Aorta (tissue), 5 donors: ENCODE measurements at regions not wholly inside any gene's neighbourhood (a gene's known extent, or its start where the extent isn't known, plus 50 kb on each side); places are given as distances from the start of the nearest gene placed in this dataset.

Experiments used
- ATAC-seq: fragments of 200-7000 bp; cut with Tn5 transposase; one replicate; pipeline ENCODE4 v1.9.1; 2022; ENCODE audit warnings: moderate library complexity; ENCODE audit not compliant: low FRiP score
- DNase-seq, 2 donors: peaks; one replicate each; pipeline ENCODE4 v3.0.0-alpha.2; 2020
- H3K27ac ChIP-seq, 2 donors: one replicate each; pipeline ENCODE4 v1.5.1; 2013; ENCODE audit warnings: low read length in 2 of 2, mild to moderate bottlenecking in 2 of 2, moderate library complexity in 2 of 2, control low read depth in 1 of 2, inconsistent platforms in 1 of 2, low read depth in 1 of 2
- H3K27me3 ChIP-seq, 2 donors: one replicate each; pipeline ENCODE4 v1.6.1; 2013; ENCODE audit warnings: control low read depth in 1 of 2, low read length in 1 of 2, mild to moderate bottlenecking in 1 of 2, moderate library complexity in 1 of 2; ENCODE audit not compliant: insufficient read depth in 2 of 2, control insufficient read depth in 1 of 2
- H3K36me3 ChIP-seq, 2 donors: one replicate each; pipeline ENCODE4 v1.6.1; 2013; ENCODE audit warnings: control low read depth in 1 of 2, low read length in 1 of 2, mild to moderate bottlenecking in 1 of 2; ENCODE audit not compliant: insufficient read depth in 2 of 2, control insufficient read depth in 1 of 2
- H3K4me1 ChIP-seq, 2 donors: one replicate each; pipeline ENCODE4 v1.6.1; 2013; ENCODE audit warnings: low read length in 2 of 2, control low read depth in 1 of 2, mild to moderate bottlenecking in 1 of 2, moderate library complexity in 1 of 2; ENCODE audit not compliant: insufficient read depth in 2 of 2, control insufficient read depth in 1 of 2
- H3K4me3 ChIP-seq, 2 donors: one replicate each; pipeline ENCODE4 v1.5.1; 2013; ENCODE audit warnings: low read length in 2 of 2, control low read depth in 1 of 2, mild to moderate bottlenecking in 1 of 2
- H3K9me3 ChIP-seq: one replicate; pipeline ENCODE4 v1.6.1; 2013; ENCODE audit warnings: mild to moderate bottlenecking, low read length; ENCODE audit not compliant: control insufficient read depth
- WGBS, 2 donors: extraction: QIAGEN DNeasy Blood & Tissue Kit; methylation state at CpG; one replicate each; pipeline ENCODE4 v1.1.7; 2013; 5-methylcytosine and 5-hydroxymethylcytosine counted together
- intact Hi-C, 2 donors: fragments of 100-400 bp; cut with DNase I; formaldehyde crosslinking; loops; one replicate each; pipeline versions ENCODE4 v1.14.2 to v1.15.0; 2022
- donor health status: healthy with polysubstance abuse.
- donor health status: Bipolar disorder and iron deficiency.
- donor health status: DM: no; HTN: no; CAD: no.
- donor health status: DM: no; HTN: no; CAD: no.
- donor health status: DM: yes; HTN: yes; CAD: no.

DNA sequence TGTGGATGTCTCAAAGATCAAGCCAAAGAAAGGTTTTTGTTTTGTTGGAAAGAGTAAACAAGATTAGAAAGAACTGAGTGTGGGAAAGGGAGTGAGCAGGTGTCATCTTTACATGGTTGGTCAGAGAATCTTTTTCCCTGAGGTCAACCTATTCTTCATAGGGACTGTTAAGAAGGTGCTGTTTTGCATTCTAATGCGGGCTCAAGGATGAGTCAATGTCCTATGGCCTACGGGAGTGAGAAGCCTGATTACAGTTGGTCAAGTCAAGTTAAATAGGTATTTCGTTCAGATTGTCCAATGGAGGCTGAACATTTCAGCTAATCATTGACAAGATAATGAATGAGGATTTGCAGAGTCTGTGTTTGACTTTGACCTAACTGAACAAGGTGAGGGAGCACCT, 491.2 kb upstream of the PDZRN3 start:
- DNase-seq (no peak), ATAC-seq (no peak)
- H3K4me3 ChIP-seq = no peak overlapping the region
- no peaks in the 10 kb centered on the region for H3K4me1 ChIP-seq
- WGBS, 2 donors = 87 to 91% methylated on average over 3 of the region's 3 CpGs
- H3K27me3 ChIP-seq = no peaks in the 10 kb centered on the region
- H3K9me3 ChIP-seq = no peaks in the 10 kb centered on the region
- intact Hi-C loops = no loop called here
- no peak overlapping the region for H3K27ac ChIP-seq
- no peaks in the 10 kb centered on the region for H3K36me3 ChIP-seq

DNA sequence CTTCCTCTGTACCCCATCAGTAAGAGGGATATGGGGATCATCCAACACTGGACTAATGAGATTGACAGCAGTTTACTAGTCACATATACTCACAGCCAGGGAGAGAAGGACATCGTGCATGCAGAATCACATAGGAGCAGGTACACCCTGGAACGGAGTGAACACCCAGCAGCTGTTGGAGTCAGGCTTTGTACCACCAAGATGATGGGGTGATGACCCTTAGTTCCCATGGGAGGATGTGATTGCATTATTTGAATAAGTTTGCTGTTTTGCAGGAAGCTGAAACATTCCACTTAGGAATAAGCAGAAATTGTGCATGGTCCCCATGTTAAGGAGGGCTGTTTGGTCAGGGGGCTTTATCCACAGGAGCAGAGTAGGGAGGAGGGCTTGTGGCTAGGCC, 482.7 kb upstream of the PDZRN3 start:
- no peak overlapping the region for H3K4me3 ChIP-seq

GRCh38 chr3:74106925-74107324, 482.2 kb upstream of the PDZRN3 start:
- Histone ChIP-seq H3K36me3 (no peaks in the 10 kb centered on the region), H3K9me3 (peaks cover 2% of the 10 kb centered on the region), H3K4me3 (no peak overlapping the region), H3K27ac (no peak overlapping the region), H3K27me3 (peaks cover 0 to 3% of the 10 kb centered on the region in 2 donors), H3K4me1 (no peaks in the 10 kb centered on the region)
- ATAC-seq (no peak), DNase-seq (no peak)
- 6 to 8% methylated on average over 2 of the region's 2 CpGs for WGBS, 2 donors
- intact Hi-C loops = no loop called here

More for the DNA sequence above, 482.7 kb upstream of the PDZRN3 start:
- Histone ChIP-seq H3K36me3 (no peaks in the 10 kb centered on the region), H3K27me3 (peaks cover 0 to 3% of the 10 kb centered on the region in 2 donors), H3K4me1 (no peaks in the 10 kb centered on the region), H3K27ac (no peak overlapping the region), H3K9me3 (peaks cover 2% of the 10 kb centered on the region)
- 70 to 80% methylated on average over 2 of the region's 2 CpGs for WGBS, 2 donors
- intact Hi-C loops = no loop called here
- ATAC-seq (no peak), DNase-seq (no peak)

DNA sequence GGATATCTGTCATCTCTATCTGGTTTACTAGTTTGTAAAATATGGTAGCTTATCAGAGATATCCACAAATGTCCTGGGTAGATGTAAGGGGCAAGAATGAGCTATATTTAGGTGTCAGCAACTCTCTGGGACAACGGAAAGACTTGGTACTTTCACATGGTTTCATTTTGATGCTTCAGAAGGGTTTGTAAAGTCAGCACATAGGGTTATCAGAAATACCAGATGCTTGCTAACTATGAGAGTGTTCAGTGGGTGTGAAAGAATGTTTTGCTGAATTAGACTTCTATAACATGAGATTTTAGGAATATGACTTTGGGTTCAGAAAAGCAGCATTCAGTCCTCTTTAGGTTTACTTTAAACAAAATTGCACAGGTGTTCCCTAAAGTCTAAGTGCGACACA, 466.5 kb upstream of the PDZRN3 start:
- no peak for ATAC-seq
- intact Hi-C loops = no loop called here

GRCh38 chr3:74089814-74090213, 465.1 kb upstream of the PDZRN3 start:
- WGBS, 2 donors = 38 to 50% methylated on average over 1 of the region's 1 CpG
- no peak for ATAC-seq

More for the DNA sequence above, 466.5 kb upstream of the PDZRN3 start:
- Histone ChIP-seq H3K36me3 (no peaks in the 10 kb centered on the region), H3K4me3 (no peak overlapping the region), H3K4me1 (no peaks in the 10 kb centered on the region), H3K27me3 (no peaks in the 10 kb centered on the region), H3K9me3 (peaks cover 2% of the 10 kb centered on the region), H3K27ac (no peak overlapping the region)
- no peak for DNase-seq
- 29 to 36% methylated on average over 2 of the region's 2 CpGs for WGBS, 2 donors

GRCh38 chr3:74080056-74080461, 455.3 kb upstream of the PDZRN3 start:
- Histone ChIP-seq H3K27ac (no peak overlapping the region), H3K9me3 (no peaks in the 10 kb centered on the region), H3K4me1 (no peaks in the 10 kb centered on the region), H3K36me3 (no peaks in the 10 kb centered on the region), H3K27me3 (peaks cover 0 to 2% of the 10 kb centered on the region in 2 donors), H3K4me3 (no peak overlapping the region)
- intact Hi-C loops = no loop called here
- WGBS, 2 donors = 16 to 30% methylated on average over 5 of the region's 5 CpGs
- no peak for ATAC-seq
- no peak for DNase-seq

More at GRCh38 chr3:74089814-74090213, 465.1 kb upstream of the PDZRN3 start:
- no peaks in the 10 kb centered on the region for H3K27me3 ChIP-seq
- no peaks in the 10 kb centered on the region for H3K4me1 ChIP-seq
- peaks cover 2% of the 10 kb centered on the region for H3K9me3 ChIP-seq
- no peaks in the 10 kb centered on the region for H3K36me3 ChIP-seq
- intact Hi-C loops = no loop called here
- DNase-seq = no peak
- no peak overlapping the region for H3K4me3 ChIP-seq
- H3K27ac ChIP-seq = no peak overlapping the region

DNA sequence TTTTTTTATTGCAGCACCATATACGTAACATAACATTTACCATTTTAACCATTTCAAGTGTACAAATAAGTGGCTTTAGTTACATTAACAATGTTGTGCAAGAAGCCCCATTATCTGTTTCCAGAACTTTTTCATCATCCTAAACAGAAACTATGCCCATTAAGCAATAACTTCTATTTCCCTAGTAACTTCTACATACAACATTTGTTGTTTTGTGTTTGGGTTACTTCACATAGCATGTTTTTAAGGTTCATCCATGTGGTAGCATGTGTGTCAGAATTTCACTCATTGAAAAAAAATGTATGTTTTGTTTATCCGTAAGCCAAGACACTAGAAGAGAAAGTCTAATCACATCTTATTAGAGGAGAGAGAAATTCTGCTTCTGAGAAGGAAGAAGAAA, 450.5 kb upstream of the PDZRN3 start:
- intact Hi-C loops = no loop called here
- WGBS, 2 donors = 43 to 67% methylated on average over 2 of the region's 2 CpGs

DNA sequence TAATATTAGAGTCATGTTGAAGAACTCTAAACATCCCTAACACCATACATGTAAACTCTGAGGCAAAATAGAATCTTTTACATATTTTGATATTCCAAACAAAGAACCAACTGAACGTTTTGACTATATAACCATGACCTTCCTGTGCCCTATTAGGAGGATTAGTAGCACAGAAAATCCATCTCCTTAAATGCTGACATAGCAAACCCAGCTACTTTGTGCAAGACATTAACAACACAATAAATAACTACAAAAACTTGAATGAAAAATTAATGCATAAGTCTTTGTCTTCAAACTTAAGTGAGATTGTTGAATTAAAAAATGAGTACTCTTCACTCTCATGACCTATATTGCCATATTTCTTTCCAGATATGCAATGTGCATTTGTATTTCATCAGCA, 450.0 kb upstream of the PDZRN3 start:
- WGBS, 2 donors = 29 to 35% methylated on average over 1 of the region's 1 CpG
- intact Hi-C loops = no loop called here

More for the DNA sequence above, 450.5 kb upstream of the PDZRN3 start:
- H3K27ac ChIP-seq = no peak overlapping the region
- H3K36me3 ChIP-seq = no peaks in the 10 kb centered on the region
- DNase-seq (no peak), ATAC-seq (no peak)
- H3K4me1 ChIP-seq = no peaks in the 10 kb centered on the region
- peaks cover 0 to 2% of the 10 kb centered on the region in 2 donors for H3K27me3 ChIP-seq
- H3K9me3 ChIP-seq = no peaks in the 10 kb centered on the region
- no peak overlapping the region for H3K4me3 ChIP-seq

GRCh38 chr3:74067296-74067695, 442.6 kb upstream of the PDZRN3 start:
- no peak overlapping the region for H3K4me3 ChIP-seq
- intact Hi-C loops = no loop called here
- H3K27ac ChIP-seq = no peak overlapping the region
- 2 to 3% methylated on average over 1 of the region's 1 CpG for WGBS, 2 donors
- H3K36me3 ChIP-seq = no peaks in the 10 kb centered on the region
- no peaks in the 10 kb centered on the region for H3K9me3 ChIP-seq
- ATAC-seq (no peak), DNase-seq (no peak)
- no peaks in the 10 kb centered on the region for H3K27me3 ChIP-seq
- no peaks in the 10 kb centered on the region for H3K4me1 ChIP-seq

More for the DNA sequence above, 450.0 kb upstream of the PDZRN3 start:
- H3K27ac ChIP-seq = no peak overlapping the region
- no peaks in the 10 kb centered on the region for H3K36me3 ChIP-seq
- H3K9me3 ChIP-seq = no peaks in the 10 kb centered on the region
- H3K4me3 ChIP-seq = no peak overlapping the region
- no peaks in the 10 kb centered on the region for H3K4me1 ChIP-seq
- ATAC-seq (no peak), DNase-seq (no peak)
- H3K27me3 ChIP-seq = peaks cover 0 to 2% of the 10 kb centered on the region in 2 donors
